ENCODE measurements at regions not wholly inside any gene's neighbourhood (a gene's known extent, or its start where the extent isn't known, plus 50 kb on each side); places are given as distances from the start of the nearest gene placed in this dataset.
"Not testable (repeated sequence)": the region's sequence is repeated elsewhere in the genome, so short reads cannot be mapped to it uniquely, and the experiment has no call there.

DNA sequence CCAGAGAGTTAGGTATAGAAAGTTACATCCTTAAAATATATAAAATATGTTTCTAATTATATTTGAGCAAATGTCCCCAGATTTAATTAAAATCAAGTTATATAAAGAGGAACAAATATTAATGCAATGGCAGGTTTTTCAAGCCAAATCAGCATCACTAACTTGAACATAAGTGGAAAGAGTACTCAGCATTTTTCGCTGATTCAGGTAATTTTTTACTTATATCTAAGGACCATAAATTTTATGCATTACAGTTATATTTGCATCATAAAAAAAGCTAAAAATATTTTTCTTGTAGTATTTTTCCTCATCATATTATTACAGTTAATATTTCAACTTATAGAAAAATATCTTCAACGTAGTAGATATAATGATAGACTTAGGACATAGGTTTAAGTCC, 1047.4 kb downstream of the FAM133A start:
- no peak for DNase-seq (ENCODE audit: low read depth, low spot score)
- in situ Hi-C loops (cut with HindIII; ENCODE audit: low pct_unique_long_range_greater_than_20kb, low sequenced_read_pairs) = no loop called here

DNA sequence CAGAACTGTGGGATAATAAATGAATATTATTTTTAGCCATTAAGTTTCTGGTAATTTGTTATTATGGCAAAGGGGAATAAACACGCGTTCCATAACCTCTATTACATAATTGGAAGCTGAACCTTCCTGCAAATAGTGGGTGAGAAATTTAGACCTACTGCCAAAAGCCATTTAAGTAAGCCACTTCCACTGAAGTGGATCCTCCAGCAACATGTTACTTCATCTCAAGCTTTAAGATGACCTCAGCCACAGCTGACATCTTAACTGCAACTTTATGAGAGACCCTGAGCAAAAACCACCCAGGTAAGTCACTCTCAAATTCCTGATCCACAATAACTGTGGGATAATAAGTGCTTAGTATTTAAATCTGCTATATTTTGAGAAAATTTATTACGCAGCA, 1048.6 kb downstream of the FAM133A start:
- in situ Hi-C loops (cut with HindIII; ENCODE audit: low pct_unique_long_range_greater_than_20kb, low sequenced_read_pairs) = no loop called here
- no peak for DNase-seq (ENCODE audit: low read depth, low spot score)

DNA sequence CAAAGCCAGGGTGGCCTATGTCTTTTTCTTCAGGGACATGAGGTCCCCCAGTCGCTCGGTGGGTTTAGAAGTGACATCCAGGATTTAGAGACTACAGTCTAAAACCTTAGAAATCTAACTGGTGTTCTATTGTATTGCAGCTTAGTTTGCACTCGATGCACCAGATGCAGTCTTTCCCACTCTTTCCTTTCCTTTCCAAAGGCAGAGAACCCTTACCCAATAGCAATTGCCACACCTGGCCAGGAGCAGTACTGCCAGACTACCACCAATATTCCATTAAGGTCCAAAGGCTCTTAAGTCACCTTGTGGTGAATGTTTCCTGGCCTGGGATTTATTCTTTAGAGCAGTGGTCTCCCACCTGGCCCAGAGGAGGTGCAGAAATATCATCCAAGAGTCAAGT, 1068.8 kb downstream of the FAM133A start:
- no peak for DNase-seq (ENCODE audit: low read depth, low spot score)
- in situ Hi-C loops (cut with HindIII; ENCODE audit: low pct_unique_long_range_greater_than_20kb, low sequenced_read_pairs) = no loop called here

DNA sequence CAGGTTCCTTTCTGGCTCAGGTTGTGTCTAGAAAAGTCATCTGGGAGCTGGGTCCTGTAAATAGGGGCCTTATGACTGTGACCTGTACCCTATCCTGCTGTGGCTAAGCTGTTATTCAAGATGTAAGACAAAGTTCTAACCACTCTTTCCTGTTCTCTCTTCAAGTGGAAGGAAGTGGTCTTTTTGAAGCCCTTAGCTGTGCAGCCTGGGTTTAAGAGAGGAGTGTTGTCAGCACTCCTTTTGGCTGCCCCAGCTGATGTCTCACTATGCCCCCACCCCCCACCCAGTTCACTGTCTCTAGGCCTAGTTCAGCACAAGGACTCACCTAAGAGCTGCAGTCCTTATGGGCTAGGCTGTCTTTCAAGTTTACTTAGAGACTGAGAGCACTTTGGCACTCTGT, 1069.5 kb downstream of the FAM133A start:
- DNase-seq (ENCODE audit: low read depth, low spot score) = no peak

DNA sequence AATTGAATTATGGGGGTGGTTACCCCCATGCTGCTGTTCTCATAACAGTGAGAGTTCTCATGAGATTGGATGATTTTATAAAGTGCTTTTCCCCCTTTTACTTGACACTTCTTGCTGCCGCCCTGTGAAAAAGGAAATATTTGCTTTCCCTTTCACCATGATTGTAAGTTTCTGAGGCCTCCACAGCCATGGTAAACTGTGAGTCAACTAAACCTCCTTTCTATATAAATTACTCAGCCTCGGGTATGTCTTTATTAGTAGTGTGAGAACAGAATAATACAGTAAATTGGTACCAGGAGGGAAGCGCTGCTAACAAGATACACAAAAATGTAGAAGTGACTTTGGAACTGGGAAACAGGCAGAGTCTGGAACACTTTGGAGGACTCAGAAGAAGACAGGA, 1070.8 kb downstream of the FAM133A start:
- in situ Hi-C loops (cut with HindIII; ENCODE audit: low pct_unique_long_range_greater_than_20kb, low sequenced_read_pairs) = no loop called here
- DNase-seq (ENCODE audit: low read depth, low spot score) = no peak

More for the DNA sequence above, 1069.5 kb downstream of the FAM133A start:
- in situ Hi-C loops (cut with HindIII; ENCODE audit: low pct_unique_long_range_greater_than_20kb, low sequenced_read_pairs) = no loop called here

DNA sequence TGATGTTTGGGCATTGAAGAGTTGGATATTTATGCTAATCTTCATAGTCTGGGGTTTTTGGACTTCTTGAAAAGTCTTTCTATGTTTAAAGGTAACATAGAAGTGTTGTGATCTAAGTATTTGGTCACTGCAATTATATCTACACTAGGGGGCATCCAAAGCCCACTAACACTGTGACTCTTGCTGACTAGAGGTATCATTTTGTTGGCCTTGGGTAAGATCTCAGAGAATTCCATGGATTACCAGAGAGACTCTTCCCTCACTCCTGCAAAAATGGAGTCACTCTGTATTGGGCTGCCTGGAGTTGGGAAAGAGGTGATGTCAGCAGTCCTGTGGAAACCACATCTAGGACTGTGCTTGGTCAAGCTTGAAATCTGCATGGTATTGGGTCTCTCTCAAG, 1077.6 kb downstream of the FAM133A start:
- in situ Hi-C loops (cut with HindIII; ENCODE audit: low pct_unique_long_range_greater_than_20kb, low sequenced_read_pairs) = no loop called here

DNA sequence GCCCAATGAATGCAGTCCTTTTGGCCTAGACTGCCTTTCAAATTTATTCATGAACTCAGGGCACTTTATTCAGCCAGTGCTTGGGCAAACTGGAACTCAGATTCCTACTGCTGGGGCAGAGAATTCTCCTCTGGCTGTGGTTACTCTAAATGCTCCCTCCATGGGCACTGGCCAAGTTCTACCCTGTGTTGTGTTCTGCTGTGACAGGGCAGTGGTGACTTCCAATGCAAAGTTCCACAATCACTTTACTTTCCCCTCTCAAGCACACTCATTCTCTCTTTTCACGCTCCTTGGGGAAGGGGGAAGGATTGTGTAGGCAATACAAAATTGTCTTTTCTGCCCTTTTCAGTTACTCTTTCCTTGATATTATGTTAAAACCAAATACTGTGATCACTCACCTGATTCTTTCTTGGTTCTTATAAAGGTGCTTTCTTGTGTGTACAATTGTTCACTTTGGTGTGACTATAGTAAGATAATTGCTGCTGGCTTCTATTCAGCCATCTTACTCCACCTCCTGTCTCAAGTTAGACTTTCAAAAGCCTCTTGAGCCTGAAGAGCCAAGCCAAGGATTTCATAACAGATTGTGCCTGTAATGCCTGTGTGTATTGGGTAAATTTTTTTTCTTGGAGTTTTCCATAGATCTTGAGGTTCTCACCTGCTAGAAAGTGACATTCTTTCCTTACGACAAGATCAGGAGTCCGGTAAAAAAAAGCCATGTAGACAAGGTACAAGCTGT, 1078.6 kb downstream of the FAM133A start:
- DNase-seq (ENCODE audit: low read depth, low spot score) = no peak
- in situ Hi-C loops (cut with HindIII; ENCODE audit: low pct_unique_long_range_greater_than_20kb, low sequenced_read_pairs) = no loop called here

More for the DNA sequence above, 1077.6 kb downstream of the FAM133A start:
- DNase-seq (ENCODE audit: low read depth, low spot score) = peak; percentile 42

DNA sequence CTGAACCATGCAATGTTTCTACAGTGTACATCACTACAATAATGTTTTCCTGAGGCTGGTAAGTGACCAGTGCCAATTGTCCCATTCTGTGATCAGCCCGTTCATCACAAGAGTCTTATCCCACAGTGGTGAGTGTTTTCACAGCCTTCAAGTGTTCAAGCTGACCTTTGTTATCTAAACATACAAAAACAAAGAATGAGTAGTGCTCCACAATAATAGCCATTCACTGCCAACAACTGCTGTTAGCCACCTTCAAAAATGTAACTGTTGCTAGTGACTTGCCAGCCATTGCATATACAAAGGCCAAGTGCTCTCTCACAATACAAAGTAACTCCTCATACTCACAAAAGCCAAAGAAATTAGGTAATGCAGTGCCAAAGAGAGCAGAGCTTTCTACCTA, 1084.1 kb downstream of the FAM133A start:
- in situ Hi-C loops (cut with HindIII; ENCODE audit: low pct_unique_long_range_greater_than_20kb, low sequenced_read_pairs) = no loop called here
- no peak for DNase-seq (ENCODE audit: low read depth, low spot score)

DNA sequence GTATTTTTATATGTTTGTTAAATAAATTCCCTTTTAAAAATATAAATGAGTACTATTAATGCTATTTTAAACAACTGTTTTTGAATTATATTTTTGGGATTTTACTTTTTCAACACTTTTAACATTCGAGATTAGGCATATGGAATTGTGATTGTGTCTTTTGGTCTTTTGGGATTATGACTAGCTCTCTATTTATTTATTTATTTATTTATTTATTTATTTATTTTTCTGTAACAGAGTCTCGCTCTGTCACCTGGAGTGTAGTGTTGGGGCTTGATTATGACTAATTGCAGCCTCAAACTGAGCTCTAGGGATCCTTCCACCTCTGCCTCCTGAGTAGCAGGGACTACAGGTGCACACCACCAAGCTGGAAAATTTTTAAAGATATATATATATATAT, 1101.6 kb downstream of the FAM133A start:
- DNase-seq (ENCODE audit: low read depth, low spot score) = no peak
- in situ Hi-C loops (cut with HindIII; ENCODE audit: low pct_unique_long_range_greater_than_20kb, low sequenced_read_pairs) = no loop called here

DNA sequence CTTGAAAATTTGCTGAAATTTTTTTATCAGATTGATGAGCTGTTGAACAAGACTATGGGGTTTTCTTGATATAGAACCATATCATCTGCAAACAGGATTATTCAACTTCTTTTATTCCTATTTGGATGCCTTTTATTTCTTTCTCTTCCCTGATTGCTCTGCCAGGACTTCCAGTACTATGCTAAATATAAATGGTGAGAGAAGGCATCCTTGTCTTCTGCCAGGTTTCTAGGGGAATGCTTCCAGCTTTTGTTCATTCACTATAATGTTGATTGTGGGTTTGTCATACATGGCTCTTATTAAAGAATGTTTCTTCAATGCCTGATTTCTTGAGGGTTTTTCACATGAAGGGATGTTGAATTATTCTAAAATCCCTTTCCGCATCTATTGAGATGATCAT, 1139.5 kb downstream of the FAM133A start:
- in situ Hi-C loops (cut with HindIII; ENCODE audit: low pct_unique_long_range_greater_than_20kb, low sequenced_read_pairs) = no loop called here

DNA sequence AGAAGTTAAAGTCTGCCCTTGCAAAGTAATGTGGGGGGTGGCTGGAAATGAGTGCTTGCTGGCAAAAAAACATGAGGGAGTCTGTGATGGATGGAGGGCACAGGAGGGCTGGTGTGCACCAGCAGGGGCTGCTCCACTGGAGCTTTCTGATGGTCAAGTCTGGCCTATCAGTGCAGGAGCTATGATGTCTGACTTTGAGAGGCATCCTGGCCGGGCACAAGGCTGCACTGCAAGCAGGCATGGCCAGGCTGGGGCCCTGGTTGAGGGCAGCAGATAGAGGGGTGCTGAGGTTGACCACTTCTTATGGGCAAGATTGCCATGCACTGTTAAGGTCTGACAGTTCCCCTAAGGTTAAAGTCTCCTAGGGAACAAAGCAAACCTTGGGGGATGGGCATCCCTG, 1140.2 kb downstream of the FAM133A start:
- in situ Hi-C loops (cut with HindIII; ENCODE audit: low pct_unique_long_range_greater_than_20kb, low sequenced_read_pairs) = no loop called here
- no peak for DNase-seq (ENCODE audit: low read depth, low spot score)

More for the DNA sequence above, 1139.5 kb downstream of the FAM133A start:
- no peak for DNase-seq (ENCODE audit: low read depth, low spot score)

DNA sequence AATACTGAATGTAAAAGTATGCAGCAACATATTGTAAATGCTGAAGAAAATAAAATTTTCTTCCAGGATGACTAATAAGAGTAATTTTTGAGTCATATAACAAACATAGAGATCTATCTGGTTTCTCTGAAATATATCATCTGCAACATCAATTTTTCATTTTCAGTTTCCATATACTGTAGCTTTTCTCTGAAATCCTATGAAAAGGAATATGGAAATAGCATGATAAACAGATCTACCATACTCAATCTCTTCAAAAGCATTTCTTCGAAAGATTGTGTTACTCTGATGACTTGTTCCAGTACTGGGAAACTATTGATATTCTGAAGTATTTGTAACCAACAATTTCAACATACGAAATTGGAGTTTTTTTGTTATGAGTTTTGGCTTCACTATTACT, 1156.7 kb downstream of the FAM133A start:
- DNase-seq (ENCODE audit: low read depth, low spot score) = no peak
- in situ Hi-C loops (cut with HindIII; ENCODE audit: low pct_unique_long_range_greater_than_20kb, low sequenced_read_pairs) = no loop called here

DNA sequence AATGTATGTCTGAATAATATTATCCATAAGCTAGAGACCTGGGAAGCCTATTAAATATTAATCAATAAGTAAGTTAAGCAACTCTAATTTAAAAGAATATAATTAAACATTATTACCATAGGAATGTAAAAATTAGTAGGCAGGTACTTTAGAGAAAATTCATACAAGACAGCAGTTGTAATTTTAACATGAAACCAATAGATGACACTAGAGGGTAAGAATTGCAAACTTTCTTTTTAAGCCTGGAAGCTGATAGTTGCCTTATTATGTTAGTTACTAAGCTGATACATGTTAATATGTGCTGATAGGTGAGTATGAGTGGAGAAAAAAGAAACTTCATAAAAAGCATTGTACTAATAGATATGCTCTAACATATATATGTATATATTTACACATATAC, 1157.4 kb downstream of the FAM133A start:
- in situ Hi-C loops (cut with HindIII; ENCODE audit: low pct_unique_long_range_greater_than_20kb, low sequenced_read_pairs) = no loop called here

DNA sequence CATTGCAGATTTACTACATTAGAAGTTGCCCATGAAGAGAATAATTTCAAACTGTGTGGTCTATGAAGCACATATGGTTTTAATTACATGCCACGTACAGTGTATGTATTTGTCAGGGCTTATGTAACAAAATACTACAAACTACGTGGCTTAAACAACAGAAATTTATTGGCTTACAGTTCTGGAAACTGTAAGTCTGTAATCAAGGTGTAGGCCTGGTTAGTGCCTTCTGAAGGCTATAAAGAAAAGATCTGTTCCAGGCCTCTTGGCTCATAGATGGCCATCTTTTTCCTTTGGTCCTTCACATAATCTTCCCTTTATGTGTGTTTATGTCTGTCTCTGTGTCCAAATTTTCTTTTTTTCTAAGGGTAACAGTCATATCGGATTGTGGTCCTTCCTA, 1160.2 kb downstream of the FAM133A start:
- no peak for DNase-seq (ENCODE audit: low read depth, low spot score)
- in situ Hi-C loops (cut with HindIII; ENCODE audit: low pct_unique_long_range_greater_than_20kb, low sequenced_read_pairs) = no loop called here

More for the DNA sequence above, 1157.4 kb downstream of the FAM133A start:
- peak; percentile 45 for DNase-seq (ENCODE audit: low read depth, low spot score)

DNA sequence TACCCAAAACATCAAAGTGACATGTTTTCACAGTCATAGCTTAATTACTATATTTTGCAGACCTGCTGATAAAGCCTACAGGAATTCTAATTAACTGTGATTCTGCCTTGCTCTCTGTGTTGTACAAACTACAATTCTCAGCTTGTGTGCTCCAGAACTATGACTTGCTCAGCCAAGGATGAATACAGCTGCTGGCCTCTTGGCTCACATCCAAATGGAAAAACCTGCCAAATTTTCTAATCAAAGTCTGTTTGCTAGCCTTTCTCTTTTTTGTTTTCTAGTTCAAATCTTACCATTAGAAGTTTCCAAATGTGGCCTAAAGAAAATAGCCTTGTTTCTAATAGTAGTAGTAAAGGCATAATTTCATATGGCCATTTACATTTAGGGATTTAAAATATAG, 1176.8 kb downstream of the FAM133A start:
- in situ Hi-C loops (cut with HindIII; ENCODE audit: low pct_unique_long_range_greater_than_20kb, low sequenced_read_pairs) = no loop called here
- no peak for DNase-seq (ENCODE audit: low read depth, low spot score)

DNA sequence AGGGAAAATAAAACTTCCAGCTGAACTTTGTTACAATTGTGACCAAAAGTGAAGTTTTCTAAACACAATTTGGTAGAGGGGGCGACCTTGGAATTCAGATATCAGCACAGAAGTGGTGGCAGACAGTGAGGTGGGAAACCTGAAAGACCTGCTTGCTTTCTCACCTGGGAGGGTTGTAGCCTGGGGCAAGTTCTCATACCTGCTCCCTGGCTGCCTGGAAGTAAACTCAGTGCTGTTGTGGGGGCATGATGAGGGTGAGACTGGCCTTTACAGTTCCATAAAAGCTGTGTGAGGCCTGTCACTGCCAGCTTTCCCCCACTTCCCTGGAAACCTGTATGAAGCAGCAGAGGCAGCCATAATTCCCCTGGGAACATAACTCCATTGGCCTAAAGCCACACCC, 1180.2 kb downstream of the FAM133A start:
- in situ Hi-C loops (cut with HindIII; ENCODE audit: low pct_unique_long_range_greater_than_20kb, low sequenced_read_pairs) = no loop called here
- no peak for DNase-seq (ENCODE audit: low read depth, low spot score)

DNA sequence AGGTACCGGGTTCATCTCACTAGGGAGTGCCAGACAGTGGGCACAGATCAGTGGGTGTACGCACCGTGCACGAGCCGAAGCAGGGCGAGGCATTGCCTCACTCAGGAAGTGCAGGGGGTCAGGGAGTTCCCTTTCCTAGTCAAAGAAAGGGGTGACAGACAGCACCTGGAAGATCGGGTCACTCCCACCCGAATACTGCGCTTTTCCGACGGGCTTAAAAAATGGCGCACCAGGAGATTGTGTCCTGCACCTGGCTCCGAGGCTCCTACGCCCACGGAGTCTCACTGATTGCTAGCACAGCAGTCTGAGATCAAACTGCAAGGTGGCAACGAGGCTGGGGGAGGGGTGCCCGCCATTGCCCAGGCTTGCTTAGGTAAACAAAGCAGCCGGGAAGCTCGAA, 1188.5 kb downstream of the FAM133A start:
- DNase-seq (ENCODE audit: low read depth, low spot score); in situ Hi-C loops (cut with HindIII; ENCODE audit: low pct_unique_long_range_greater_than_20kb, low sequenced_read_pairs): not testable (repeated sequence)

DNA sequence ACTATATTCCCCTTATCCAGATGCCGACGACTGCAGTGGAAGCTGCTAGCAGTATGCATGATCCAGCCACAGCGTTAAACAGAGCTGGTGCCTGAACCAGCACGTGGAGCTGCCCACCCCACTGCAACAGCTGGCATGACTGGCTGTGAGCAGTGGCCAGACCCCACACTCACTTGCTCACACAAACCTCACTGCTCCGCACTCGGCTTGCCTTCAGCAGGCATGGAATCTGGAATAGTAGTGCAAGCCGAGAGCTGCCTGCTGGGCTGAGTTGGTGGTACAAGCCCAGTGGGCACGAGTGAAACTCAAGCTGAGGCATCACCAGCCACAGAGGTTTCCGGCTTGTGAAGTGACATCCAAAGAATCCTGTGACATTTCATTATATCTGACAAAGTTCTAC, 1197.6 kb downstream of the FAM133A start:
- DNase-seq (ENCODE audit: low read depth, low spot score) = no peak
- in situ Hi-C loops (cut with HindIII; ENCODE audit: low pct_unique_long_range_greater_than_20kb, low sequenced_read_pairs) = no loop called here

DNA sequence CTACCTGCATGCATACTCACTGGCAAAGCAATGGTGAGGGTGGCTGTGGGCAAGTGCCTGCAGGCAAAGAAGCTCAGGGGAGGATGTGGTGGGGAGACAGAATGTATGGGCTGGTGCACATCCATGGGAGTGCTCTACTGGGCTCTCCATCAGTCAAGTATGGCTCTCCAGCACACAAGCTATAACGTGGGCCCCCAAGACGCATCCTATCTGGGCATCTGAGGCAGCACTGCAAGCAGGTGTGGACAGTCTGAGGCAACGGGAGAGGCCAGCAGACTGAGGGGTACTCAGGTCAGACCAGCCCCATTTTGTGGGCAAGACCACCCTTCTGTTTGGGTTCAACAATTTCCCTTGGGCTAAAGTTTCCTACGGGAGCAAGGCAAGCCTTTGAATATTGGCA, 1227.8 kb downstream of the FAM133A start:
- no peak for DNase-seq (ENCODE audit: low read depth, low spot score)
- in situ Hi-C loops (cut with HindIII; ENCODE audit: low pct_unique_long_range_greater_than_20kb, low sequenced_read_pairs) = no loop called here

DNA sequence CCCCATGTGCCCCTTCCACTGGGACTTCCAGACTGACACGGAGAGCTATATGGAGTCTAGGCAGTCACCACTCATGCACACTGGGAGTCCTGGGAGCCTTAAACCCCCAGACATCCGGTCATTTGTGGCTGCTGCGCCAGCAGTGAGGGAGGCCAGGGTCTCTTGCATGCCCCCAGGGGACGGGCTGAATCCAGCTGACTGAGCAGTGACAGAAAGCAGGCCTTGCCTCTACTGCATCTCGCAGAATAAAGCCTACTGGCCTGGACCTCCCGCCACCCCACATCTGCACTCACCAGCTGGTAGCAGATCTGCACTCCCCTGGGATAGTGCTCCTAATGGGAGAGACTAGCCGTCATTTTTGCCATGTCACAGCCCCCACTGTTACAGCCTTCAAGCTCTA, 1234.2 kb downstream of the FAM133A start:
- no peak for DNase-seq (ENCODE audit: low read depth, low spot score)
- in situ Hi-C loops (cut with HindIII; ENCODE audit: low pct_unique_long_range_greater_than_20kb, low sequenced_read_pairs) = no loop called here

Data from SK-MEL-5 (cell line).